OCI-LY7 (cell line): ENCODE measurements at regions not wholly inside any gene's neighbourhood (a gene's known extent, or its start where the extent isn't known, plus 50 kb on each side); places are given as distances from the start of the nearest gene placed in this dataset.

ENCODE experiments used
- EZH2phosphoT487 ChIP-seq: fragments of 200-600 bp; sonication (generic); IDR thresholded peaks from 2 replicates; pipeline ENCODE4 v1.6.1; 2018; ENCODE audit warnings: low read depth, borderline replicate concordance, mild to moderate bottlenecking, mixed run types, antibody characterized with exemption, low read length, moderate library complexity, mixed read lengths
- TF ChIP-seq, protein P1 (sequence below): fragments of 200-600 bp; sonication (generic); conservative IDR thresholded peaks from 2 replicates; pipeline ENCODE4 v1.5.1; 2014; ENCODE audit warnings: mild to moderate bottlenecking, antibody characterized with exemption, low read length, moderate library complexity, mixed read lengths

- no peak for TF ChIP-seq EZH2phosphoT487
- TF ChIP-seq, protein P1, sequence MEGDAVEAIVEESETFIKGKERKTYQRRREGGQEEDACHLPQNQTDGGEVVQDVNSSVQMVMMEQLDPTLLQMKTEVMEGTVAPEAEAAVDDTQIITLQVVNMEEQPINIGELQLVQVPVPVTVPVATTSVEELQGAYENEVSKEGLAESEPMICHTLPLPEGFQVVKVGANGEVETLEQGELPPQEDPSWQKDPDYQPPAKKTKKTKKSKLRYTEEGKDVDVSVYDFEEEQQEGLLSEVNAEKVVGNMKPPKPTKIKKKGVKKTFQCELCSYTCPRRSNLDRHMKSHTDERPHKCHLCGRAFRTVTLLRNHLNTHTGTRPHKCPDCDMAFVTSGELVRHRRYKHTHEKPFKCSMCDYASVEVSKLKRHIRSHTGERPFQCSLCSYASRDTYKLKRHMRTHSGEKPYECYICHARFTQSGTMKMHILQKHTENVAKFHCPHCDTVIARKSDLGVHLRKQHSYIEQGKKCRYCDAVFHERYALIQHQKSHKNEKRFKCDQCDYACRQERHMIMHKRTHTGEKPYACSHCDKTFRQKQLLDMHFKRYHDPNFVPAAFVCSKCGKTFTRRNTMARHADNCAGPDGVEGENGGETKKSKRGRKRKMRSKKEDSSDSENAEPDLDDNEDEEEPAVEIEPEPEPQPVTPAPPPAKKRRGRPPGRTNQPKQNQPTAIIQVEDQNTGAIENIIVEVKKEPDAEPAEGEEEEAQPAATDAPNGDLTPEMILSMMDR, result no peak
These were observed 230.4 kb downstream of the BUD13 start for GRCh38 chr11:116542406-116542805.
